HG03442 (cell line): ENCODE measurements at regions not wholly inside any gene's neighbourhood (a gene's known extent, or its start where the extent isn't known, plus 50 kb on each side); places are given as distances from the start of the nearest gene placed in this dataset.
"Not testable (repeated sequence)": the region's sequence is repeated elsewhere in the genome, so short reads cannot be mapped to it uniquely, and the experiment has no call there.

Source experiments
- ATAC-seq: cut with Tn5 transposase; IDR thresholded peaks from one replicate; pipeline ENCODE4 v1.9.1; 2021; ENCODE audit warnings: mild to moderate bottlenecking, moderate library complexity; ENCODE audit not compliant: unreplicated experiment

DNA sequence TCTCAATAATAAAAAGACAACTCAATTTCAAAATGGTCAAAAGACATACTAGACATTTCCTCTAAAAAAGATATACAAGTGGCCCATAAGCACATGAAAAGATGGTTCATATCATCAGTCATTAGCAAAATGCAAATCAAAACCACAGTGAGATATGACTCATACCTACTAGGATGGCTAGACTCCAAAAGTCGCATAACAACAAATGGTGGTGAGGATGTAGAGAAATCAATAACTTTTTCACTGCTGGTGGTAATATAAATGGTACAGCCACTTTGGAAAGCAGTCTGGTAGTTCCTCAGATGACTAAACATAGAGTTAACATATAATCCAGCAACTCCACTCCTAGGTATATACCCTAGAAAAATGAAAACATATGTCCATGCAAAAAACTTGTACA lies 242.3 kb upstream of the NOL4 start:
- ATAC-seq = no peak

DNA sequence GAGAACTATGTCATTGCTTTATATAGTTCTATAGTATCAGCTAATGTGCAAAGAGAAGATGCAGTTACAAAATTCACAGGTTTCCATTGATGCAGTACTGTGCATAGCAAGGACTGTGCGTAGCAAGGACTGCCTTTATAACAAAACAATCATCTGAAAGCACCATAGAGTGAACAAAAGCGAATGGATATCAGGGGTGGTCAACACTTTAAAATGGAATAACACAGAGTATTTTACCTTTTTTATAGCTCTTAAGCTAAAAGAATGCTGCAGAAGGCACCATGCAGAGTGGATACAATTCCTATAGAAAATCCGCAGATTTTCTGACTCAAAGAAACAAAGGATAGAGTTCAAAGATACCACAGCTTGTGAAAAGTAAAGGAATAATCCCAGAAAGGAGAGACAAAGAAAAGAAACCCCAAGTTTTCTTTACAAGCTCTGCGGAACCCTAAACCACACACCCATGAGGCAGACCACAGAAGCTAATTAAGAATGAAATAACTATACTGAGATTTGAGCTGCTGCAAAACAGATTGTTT lies 229.9 kb upstream of the DTNA start:
- ATAC-seq = no peak

DNA sequence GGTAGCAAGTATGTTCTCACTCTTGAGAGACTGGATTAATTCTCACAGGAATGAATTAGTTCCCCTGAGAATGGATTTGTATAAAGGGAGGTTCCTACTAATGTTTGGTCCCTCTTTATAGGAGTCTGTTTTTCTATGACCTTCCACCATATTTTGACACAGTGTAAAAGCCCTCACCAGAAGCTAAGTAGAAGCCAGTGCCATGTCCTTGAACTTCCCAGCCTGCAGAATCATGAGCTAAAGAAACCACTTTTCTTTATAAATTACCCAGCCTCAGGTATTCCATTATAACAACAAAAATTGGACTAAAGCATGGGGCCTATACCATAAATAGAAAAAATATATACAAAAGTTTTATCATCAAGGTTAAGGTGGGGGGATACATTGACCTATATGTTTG lies 227.9 kb upstream of the DTNA start:
- ATAC-seq = no peak

DNA sequence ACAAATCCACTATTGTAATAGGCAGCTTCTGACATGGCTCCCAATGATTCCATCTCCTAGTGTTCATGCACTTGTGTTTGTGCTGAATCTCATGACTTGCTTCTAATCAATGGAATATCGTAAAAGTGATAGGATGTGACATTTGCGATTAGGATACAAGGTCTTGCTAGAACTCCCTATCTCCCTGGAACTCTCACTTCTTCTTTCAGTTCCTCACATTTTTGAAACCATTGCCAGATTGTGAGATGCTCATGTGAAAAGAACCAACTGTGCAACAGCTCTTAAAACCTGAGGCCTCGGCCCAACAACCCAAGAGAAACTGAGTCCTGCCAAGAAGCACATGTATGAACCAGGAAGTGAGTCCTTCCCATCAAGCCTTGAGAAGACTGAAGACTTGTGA lies 226.9 kb upstream of the DTNA start:
- ATAC-seq = no peak

DNA sequence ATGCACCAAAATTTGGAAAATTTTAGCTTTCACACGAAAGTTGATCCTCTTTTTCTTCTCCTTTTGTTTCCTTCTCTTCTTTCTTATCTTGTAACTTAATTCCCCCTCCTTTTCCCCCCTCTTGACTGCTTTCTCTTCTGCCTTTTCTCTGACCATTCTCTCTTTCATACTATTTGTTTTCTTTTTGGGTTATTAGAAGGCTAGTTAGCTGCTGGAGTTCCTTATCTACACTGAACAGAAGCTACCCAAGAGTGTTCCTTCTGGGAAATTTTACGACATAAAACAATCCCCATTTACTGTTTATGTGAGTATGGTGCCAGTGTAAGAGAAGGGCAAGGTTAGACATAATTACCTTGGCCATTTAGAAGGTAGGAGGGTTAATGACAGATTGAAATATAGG lies 218.4 kb upstream of the DTNA start:
- ATAC-seq = no peak

DNA sequence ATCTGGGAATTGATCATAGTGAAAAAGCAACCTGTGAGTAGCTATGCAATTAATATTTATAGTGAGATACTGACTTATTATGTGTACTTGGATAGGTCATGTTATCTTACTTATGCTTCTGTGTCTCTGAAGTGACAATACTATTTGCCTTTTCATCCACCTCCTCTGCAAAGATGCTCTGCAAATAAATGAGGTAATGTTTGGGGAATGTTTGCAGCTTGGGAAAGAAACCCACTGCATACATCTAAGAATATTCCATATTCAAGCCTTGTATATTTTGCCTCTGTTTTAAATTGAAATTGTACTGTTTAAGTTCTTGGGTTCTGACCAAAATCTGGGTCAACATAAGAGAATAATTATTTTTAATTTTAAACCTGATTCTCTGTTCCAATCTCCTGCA lies 217.4 kb upstream of the DTNA start:
- no peak for ATAC-seq

DNA sequence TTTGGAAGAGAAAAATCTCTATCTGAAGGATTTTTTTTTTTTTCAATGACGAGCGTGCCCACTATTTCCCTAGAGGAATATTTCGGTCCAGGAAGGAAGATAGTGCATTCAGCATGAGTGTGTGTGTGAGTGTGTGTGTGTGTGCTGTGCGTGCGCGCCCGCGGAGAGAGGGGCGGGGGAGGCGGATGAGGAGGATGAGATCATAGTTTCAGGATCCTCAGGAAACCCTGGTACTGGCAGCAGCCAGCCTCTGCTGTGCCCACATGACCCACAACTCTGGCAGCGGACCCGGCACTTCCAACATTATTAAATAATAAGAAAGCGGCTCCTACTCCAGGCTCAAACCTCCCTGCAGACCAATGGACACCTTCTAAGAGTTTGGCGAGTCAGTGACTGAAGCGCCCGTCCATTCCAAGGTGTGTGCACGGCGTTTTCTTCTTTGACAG lies 217.0 kb upstream of the DTNA start:
- peak; percentile 64 for ATAC-seq

DNA sequence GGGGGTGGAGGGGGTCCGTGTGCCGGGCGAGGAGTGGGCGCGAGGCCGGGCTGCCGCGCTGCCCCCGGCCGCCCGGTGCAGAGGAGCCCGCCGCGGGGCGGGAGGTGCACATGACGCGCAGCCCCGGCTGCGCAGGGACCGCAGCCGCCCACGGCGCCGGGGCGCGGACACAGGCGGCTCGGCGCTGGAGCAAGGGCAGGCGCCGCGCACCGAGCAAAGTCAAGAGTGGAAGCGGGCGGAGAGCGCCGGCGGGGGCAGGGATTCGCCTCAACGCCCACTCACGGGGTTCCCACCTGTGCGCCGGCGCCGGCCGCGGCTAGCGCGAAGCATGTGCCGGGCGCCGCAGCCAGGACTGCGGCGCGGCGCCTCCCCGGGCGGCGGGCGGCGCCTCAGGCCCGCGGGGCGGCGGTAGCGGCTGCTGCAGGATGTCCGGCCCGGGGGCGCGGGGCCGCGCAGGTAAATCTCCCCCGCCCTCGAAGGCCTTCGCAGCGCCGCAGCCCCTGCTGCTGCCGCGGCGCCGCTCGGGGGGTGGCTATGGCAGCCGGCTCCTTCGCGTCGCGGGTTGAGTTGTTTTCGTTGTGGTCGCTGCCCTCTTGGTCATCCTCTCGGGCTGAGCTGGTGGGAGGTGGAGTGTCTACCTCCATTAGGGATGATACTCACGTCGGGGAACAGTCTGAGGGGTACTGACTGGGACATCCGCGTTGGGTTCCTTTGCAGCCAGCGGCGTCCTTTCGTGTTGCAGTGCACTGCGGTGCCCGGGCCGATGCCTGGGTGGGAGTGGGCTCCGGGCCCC lies 216.3 kb upstream of the DTNA start:
- ATAC-seq = peak; percentile 60

DNA sequence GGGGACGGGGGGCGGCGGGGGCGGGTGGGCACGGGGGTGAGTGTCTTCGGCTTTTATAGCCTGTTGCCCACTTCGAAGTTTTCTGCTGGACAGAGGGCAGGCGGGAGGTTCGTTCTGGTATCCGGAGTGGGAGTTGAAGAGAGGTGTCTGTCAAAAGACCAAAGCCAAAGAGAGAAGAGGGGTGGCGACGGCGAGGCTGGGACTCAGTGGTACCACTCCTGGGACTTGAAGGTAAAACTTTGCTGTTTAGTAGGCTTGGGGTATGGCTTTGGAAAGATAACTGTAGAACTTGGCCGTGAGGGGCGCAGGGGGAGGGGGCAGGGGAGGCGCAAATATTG lies 215.8 kb upstream of the DTNA start:
- no peak for ATAC-seq

DNA sequence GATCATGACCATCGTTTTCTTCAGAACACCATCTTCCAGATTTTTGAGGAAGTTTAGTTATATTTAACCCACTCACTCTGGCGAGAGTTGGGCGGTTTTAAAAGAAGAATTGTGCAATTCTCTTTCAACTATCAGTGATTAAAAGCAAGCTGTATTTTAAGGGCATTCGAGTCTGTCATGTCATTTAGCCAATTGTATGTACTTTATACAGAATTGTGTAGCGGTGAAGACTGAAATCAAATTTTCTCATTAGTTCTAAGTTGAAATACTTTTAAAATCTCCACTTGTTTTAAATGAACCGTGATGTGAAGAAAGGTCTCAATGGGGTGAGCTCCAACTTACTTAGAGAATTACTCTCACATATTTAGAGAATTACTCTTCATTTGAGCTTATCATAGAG lies 214.6 kb upstream of the DTNA start:
- no peak for ATAC-seq

DNA sequence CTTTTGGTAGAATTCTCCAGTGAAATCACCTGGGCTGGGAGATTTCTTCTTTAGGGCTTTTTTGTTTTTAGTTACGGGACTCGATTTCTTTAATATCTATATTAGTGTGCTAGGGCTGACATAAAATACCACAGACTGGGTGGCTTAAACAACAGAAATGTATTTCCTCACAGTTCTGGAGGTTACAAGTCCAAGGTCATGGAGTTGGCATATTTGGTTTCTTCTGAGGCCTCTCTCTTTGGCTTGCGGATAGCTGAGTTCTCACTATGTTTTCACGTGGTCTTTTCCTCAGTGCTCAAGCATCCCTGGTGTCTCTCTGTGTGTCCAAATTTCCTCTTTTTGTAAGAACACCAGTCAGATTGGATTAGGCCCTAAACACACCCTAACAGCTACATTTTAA lies 208.5 kb upstream of the DTNA start:
- ATAC-seq = no peak

DNA sequence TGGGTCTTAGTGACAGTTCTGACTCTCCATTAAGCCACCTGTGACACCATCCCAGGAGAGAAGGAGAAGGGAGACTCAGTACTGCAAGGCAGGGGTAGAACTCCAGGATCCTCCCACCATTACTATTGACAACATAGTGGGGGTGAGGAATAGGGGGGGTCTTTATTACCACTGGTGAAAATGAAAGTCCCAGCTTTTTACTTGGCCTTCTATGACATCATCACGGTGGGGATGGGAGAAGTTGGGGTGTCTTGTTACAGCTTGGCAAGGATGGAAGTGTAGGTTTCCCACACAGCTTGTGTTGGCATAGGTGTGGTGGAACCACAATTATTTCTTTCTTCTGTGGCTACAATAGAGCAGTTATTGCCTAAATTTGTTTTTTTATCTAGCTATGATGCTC lies 203.9 kb upstream of the DTNA start:
- ATAC-seq = no peak

DNA sequence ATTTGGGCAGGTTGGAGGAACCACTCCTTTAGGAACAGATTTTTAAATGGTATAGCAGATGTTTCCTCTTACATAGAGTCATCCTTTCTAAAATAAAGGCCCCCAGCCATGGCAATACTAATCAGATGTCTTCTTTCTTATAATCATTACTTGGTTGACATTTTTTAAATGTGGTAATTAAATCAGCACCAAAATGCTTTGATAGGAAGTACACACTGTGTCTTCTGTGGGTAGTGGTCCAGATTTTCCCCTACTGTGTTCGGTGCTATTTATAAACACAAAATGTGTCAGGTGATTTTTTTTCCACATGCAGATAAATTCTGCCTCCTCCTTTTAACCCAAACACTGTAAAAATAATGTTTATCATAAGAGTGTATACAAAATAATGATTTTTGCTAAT lies 200.9 kb upstream of the DTNA start:
- no peak for ATAC-seq

DNA sequence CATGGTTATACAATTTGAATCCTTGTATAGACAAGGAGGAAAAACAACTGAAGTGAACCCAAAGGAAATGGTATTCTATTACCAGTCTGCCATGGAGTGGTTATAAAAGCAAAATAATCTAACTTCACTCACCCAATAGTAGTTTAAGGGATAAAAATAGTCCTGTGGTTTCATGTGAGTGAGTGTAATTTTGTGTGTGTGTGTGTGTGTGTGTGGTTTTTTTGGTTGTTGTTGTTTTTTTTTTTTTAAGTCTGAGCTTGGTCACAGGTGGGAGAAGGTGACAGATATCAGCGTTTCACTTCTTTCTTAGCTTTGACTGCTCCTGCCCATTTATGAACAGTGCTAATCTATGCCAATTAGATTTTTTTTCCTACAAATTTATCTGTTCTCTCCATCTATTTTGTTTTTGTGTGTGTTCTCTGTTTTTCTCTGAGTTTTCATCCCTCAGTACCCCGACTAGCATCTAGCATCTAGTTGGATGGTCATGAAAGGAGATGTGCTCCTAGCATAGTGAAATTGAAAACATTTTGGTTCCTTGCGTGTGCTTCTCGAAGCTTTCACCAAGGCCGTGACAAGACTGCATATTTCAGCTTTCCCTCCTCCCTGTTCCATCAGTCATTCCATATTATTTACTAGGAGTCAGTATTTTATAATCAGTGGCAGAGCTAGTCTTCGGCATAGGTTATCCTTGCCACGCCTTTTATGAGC lies 200.1 kb upstream of the DTNA start:
- ATAC-seq = no peak

DNA sequence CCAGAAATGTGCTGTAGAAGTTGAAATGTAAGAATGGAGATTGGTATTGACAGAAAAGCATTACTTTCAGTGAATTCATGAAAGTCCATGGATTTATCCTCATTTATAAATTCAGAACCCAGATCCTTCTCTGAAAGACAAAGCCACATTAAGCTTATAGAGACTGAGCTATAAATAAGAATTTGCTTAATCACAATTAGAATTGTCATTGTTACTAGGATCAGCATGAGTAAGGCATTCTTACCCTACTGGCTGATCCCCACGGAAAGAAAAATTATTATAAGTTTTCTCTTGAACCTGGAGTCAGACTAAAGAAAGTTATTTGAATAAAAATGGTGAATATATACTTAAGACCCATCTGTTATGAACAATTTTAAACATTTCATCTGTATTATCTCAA lies 199.2 kb upstream of the DTNA start:
- no peak for ATAC-seq

DNA sequence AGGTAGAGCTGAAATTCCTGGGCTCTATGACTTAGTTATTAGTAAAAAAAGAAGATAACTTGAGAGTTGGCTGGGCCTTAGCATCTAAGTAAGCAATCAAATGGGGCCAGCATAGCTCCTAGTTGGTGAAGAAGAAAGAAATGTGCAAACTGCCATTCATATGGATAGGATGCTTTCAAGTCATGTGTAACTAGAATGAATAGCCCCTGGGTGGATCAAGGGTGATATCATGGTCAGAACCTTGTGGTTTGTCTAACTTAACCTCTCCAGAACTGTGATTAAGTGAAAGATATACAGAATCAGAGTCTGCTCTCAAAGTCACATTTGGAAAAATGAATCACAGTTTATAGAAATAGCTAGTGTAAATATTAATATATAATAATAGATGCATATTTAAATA lies 198.7 kb upstream of the DTNA start:
- ATAC-seq = no peak

DNA sequence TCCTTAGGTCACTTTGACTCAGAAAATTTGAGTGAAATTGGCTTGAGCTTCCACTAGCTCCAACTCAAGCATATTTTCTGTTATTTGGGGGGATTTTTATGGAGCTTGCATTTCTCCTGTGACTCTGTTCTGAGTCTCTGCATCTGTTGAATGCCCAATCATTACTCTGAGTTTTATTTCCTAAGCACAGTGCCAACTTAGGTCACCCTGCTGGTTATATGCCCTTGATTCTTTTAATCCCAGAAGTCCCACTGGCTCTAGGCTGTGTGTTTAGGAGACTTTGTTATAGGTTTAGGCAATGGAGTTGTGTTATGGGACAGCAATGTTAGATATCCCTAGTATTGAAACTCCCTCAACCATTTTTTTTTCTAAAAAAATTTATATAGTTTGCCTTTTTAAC lies 198.2 kb upstream of the DTNA start:
- no peak for ATAC-seq

DNA sequence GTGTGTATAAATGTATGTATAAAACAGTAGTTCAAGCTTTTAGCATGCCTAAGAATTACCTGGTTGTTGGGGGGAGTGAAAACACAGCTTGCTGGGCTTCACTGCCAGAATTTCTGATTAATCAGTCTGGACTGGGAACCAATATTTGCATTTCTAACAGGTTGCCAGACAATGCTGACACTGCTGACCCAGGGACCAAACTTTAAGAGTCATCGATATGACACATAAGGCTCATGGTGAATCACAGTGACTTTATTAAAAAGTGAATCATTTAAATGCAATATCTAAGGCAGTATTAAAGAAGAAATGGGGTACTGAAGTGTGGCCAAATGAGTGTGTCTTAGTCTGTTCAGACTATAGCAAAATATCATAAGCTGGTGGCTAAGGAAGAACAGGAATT lies 195.9 kb upstream of the DTNA start:
- no peak for ATAC-seq

DNA sequence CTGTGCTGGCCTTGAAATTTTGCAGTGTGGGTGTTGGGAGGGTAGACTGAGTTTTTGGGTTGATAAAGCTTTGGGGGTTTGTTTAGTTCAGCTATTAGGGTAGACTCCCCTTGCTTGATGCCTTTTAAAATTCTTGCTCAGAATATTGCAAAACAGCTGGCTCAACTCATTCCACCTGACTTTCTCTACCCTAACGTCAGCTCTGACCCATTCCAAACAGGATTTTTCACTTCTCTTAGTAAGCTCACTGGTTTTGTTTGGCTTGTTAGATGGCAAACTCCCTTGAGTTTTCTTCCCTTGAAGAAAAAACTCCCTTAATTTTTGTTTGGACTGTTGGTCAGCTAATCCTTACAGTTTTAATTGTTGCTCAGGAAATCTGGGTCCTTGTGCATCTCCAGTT lies 195.1 kb upstream of the DTNA start:
- no peak for ATAC-seq

DNA sequence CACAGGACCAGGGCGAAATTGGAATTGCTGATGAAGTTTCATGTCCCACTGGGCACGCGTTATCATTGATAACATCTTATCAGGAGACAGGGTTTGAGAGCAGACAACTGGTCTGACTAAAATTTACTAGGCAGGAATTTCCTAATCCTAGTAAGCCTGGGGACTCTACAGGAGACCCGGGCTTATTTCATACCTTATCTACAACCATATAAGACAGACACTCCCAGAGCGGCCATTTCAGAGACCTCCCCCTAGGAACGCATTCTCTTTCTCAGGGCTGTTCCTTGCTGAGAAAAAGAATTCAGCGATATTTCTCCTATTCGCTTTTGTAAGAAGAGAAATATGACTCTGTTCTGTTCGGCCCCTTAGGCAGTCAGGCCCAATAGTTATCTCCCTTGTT lies 193.7 kb upstream of the DTNA start:
- ATAC-seq = not testable (repeated sequence)

DNA sequence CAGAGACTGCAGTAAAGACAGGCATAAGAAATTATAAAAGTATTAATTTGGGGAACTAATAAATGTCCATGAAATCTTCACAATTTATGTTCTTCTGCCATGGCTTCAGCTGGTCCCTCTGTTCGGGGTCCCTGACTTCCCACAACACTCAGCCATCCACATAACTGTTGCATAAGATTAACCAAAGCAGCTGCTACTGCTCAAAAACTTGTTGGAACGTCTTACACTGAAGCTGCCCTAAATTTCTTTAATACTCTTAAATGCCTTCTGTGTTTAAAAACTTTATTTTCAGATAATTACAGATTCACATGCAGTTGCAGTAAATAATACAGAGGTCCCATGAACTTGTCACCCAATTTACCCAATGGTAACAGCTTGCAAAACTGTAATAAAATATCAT lies 193.1 kb upstream of the DTNA start:
- ATAC-seq = not testable (repeated sequence)

DNA sequence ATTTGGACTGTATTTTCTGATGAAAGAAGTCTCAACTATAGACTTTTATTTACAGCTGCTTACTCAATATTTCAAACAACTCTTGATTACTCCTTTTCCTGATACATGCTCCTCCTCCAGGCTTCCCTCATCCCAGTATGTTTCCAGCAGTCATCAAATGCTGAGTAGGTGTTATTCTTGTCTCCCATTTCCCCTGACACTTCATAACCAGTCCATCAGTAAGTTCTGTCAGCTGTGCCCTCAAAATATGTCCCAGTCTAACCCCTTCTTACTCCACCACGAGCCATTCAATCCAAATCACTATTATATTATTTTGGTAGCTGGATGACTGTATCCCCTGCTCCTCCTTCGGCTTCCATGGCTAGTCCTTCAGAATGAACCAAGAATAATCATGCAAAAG lies 189.1 kb upstream of the DTNA start:
- no peak for ATAC-seq
